Effector CD4-positive, alpha-beta T cell (primary cell): ENCODE measurements at regions not wholly inside any gene's neighbourhood (a gene's known extent, or its start where the extent isn't known, plus 50 kb on each side); places are given as distances from the start of the nearest gene placed in this dataset.
"Not testable (repeated sequence)": the region's sequence is repeated elsewhere in the genome, so short reads cannot be mapped to it uniquely, and the experiment has no call there.

Experiments used
- DNase-seq: peaks from one replicate; pipeline ENCODE4 v3.0.0-alpha.2; 2020

DNA sequence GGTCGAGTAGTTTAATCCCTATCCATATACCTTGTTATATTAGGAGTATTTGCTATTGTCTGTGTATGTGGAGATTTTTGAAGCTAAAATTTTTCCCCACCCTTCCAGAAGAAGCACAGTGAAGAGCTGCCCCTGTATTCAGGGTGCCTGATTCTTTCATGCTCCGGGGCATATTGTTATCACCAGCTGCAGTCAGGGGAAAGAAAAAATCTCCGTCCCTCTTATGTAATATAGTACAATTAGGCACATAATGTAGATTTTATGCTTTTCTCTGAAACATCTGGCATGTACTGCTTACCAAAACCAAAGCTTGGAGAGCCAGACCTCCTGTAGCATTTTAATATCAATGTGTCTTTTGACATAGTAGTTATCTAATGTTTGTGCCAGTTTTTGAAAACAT lies 214.9 kb upstream of the EDNRB start:
- no peak for DNase-seq

DNA sequence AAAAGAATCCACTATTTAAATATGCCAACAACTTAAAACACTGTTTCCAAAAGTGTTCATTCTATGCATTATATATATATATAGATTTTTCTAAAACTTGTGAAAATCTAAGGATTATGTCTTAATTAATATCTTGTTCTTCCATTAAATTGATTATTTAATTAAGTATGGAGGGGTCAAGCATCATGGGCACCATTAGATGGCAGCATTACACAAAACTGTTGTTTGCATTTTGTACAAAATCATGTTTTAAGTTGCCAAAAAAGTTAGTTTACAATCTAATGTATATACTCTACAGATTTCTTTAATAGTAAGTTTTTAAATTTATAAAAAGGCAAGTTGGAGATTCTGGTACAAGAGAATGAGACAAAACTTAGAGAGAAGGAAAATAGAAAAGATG lies 213.2 kb upstream of the EDNRB start:
- DNase-seq: no peak

DNA sequence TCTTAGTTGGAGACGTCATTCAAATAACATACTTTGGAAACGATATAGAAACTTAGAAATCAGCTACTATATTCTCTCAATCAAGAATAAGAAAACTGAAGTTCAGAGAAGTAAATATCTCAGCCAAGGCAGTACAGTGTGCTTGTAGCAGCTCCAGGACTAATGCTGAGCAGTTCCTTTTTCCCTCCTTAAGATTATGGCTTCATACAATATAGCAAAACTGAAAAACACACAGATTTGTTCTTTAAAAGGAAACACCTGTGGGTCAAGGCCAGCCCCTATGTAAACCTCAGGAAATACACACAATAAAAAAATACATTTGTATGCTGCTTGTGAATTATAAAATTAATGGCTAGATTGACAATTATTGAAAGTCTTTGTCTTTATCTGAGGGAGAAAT lies 212.7 kb upstream of the EDNRB start:
- DNase-seq: no peak

DNA sequence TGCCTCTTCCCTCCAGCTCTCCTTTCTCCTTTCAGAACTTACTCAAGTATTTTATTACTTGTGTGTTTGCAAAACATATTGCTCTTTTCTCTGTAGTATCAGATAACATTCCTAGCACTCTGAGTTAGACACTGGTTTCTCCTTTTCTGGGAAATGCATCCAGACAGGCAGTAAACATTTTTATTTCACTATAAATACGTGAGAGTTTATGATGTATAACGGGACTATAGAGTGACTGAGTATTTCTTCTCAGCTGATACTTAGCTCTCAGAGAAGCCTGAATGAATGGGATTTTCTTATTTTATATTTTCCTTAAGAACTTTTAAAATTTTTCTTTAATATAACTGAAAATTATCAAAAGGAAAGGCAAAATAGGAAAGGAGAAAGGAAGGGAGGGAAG lies 211.2 kb upstream of the EDNRB start:
- no peak for DNase-seq

DNA sequence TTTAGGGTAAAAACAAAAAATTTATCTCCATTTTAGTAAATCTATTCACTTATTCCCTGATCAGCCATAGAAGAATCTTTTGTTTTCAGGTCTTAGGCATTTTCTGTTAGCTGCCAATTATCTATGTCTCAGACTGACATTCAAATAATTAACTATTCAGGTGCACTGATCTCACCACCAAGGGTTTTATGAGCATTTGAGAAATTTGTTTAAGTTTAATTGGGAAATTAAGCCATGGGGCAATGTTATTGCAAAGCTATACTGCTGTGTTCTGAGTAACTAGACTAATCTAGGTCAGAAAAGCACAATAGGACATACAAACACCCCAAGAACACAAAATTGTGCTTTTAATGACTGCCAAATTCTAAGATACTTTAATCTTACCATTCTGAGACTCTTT lies 210.7 kb upstream of the EDNRB start:
- DNase-seq: no peak

DNA sequence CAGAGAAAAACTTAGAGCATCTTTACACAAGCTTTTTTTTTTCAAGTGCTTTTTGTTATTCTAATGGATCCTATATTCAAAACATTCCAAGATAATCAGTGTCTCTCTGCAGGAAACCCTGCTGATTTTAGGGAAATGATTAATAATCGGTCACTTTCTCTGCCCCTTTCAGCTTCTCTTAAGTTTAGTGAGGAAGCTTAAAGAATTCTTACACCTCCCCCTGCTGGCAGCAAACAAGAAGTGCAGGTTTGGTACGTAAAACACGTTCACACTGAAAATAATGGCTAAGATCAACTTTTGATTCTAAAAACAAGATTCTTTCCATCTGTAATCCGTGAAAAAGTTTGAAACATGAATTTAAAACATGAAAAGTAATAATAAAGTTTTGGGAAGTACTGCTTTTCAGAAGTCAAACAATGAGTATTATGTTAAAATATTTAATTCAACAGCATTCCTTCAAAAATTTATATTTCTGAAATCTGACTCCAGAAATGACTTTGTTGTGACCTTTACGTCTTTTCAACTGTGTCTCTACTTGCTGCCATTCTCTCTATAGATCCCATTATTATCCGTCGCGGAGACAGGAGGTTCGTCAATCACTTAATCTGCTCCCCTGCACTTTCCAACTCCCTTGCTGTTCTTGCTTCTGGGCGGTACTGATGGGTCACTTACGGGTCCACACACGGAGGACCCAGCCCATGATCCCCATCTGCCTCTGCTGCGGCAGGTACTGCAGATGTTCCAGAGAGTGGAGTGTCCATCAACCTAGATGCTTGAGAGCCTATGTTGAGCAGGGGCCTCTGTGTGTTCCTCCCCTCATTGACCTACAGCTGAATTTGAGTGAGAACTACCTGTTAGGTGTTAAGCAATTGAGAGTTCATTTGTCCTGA lies 203.1 kb upstream of the EDNRB start:
- DNase-seq: peak; percentile 6

DNA sequence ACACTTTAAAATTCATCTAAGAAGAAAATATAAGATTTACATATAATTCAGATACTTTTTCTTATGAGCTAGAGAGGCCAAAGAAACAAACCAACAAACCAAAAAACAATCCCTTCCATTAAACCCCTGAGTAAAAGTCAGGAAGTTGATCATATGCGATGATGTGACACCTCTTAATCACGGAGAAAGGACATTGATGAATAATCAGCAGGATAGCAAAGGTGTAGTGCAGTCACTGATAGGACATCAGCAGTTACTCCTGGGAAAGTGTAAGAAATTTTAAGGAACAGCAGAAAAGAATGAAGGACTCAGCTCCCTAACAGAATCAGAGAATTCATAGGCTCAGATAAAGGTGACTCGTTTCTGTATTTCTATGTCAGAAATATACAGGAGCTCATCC lies 202.4 kb upstream of the EDNRB start:
- DNase-seq: no peak

DNA sequence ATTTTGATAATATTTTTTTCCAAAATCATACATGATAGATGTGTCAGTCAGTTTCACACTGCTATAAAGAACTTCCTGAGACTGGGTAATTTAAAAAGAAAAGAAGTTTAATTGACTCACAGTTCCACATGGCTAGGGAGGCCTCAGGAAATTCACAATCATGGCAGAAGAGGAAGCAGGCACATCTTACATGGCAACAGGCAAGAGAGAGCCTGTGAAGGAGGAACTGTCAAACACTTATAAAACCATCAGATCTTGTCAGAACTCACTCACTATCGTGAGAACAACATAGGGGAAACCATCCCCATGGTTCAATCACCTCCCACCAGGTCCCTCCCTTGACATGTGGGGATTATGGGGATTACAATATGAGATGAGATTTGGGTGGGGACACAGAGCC lies 201.5 kb upstream of the EDNRB start:
- not testable (repeated sequence) for DNase-seq

DNA sequence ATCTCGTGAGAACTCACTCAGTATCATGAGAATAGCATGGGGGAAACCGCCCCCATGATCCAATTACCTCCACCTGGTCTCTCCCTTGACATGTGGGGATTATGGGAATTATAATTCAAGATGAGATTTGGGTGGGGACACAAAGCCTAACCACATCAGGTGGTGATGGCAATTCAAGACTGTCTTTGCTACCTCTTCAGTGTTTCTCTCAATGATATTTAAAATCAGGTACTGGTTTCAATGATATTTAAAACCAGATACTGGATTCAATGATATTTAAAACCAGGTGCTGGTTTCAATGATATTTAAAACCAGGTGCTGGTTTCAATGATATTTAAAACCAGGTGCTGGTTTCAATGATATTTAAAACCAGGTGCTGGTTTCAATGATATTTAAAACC lies 198.4 kb upstream of the EDNRB start:
- not testable (repeated sequence) for DNase-seq

DNA sequence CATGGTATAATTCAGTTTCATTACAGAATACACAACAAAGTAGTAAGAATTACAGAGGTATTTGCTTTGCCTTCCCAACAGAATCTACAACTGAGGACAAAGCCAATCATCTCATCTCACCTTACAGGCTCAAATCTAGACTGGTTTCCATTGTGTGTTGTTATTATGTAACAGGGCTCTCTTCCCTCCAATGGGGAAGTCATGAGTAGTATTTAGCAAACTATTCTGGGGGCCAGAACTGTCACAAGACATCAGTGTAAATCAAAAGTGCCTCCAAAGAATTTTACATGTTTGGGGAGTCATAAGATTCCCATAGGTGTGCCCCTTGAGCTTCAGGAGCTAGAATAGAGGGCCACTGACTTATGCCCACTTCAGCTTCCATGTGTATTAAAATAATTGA lies 187.0 kb upstream of the EDNRB start:
- DNase-seq: no peak

DNA sequence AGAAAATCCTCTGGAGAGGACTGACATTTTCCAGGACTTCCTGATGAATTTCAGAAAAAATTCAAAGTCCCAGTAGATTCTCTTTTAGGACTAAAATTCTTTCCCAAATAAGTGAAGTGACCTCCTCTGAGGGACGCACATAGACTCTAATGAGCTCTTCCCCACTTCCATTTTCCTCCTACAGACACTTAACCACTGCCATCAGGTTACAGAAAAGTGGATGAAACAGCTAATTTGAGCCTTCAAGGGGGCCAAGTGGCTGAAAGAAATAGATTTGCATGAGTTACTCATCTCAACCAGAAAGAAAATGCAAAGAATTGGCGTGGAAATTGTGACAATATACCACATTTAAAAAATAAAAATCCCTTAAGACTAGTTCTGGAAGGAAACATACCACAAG lies 185.3 kb upstream of the EDNRB start:
- no peak for DNase-seq

DNA sequence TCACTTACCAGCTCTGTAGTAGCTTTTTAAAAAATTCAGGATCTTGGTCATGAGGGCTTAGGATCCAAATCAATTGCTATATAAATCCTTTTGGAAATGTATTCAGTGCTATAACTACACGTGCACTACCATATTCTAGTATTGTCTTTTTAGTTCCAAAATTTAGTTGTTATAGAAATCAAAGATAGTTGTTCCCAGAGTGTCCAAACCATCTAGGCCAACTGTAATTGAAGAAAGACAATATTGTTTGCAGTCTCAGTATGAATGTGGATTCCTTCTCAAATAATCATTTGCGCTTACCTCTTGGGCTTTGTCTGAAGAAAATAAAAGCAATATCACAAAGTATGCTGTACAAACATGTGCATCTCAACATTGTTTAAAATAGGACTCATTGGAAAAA lies 184.1 kb upstream of the EDNRB start:
- DNase-seq: no peak

DNA sequence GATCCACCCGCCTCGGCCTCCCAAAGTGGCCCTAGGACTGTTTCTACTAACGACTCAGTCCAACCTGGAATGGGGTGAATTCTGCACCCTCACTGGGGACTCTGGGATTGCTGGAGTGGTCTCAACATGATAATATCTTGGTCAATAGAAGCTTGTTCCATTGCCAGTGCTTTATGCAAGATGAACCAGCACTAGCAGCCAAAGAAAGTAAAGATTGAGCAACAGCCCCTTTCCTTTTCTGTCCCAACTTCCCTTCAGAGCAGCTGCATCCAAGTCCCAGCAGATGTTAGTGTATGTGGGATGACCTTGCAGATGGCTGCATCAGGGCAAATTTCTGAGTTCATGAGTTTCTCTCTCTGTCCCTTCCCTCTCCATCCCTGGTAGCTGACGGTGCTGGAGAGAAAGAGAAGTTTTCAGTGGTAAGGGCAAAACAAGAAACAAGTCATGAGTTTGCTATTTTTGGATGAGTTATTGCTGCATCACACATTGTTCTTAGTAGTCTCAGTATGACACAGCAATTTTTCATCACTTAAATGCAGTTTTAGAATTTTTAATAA lies 183.6 kb upstream of the EDNRB start:
- DNase-seq: no peak

DNA sequence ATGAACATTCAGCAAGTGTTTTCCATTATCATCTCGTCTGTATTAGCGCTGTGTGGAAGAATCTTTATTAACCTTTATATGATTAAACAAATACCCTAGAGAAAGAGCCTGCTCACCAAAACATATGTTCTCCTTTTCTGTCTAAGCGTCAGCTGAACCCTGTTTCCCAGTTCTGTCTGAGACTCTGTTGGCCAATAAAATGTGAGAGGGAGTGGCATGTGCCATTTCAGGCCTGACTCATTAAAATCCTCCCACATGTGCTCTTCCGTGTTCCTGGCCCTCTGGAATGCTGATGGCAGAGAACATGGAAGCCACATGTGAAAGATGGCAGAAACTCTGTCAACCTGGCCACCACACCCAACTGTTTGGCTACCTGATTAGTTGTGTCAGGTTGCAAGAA lies 181.9 kb upstream of the EDNRB start:
- no peak for DNase-seq

DNA sequence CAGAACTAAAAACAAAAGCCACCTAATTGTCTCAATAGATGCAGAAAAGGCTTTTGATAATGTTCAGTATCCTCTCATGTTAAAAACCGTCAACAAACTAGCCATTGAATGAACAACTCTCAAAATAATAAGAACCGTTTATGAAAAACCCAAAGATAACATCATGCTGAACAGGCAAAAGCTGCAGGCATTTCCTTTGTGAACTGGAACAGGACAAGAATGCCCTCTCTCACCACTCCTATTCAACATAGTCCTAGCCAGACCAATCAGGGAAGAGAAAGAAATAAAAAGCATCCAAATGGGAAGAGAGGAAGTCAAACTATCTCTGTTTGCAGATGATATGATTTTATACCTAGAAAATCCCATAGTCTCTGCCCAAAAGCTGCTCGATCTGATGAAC lies 179.6 kb upstream of the EDNRB start:
- DNase-seq: no peak

DNA sequence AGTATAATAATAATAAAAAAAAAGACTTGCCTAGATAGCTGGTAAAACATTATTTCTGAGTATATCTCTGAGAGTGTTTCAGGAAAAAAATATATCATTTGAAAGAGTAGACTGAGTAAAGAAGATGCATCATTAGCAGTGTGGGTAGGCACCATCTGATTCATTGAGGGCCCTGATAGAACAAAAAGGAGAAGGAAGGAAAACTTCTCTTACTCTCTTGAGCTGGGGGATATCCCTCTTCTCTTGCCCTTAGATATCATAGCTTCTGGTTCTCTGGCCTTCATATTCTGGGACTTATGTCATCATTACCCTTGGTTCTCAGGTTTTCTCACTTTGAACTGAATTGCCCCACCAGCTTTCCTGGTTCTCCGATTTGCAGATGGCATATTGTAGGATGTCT lies 177.6 kb upstream of the EDNRB start:
- no peak for DNase-seq

DNA sequence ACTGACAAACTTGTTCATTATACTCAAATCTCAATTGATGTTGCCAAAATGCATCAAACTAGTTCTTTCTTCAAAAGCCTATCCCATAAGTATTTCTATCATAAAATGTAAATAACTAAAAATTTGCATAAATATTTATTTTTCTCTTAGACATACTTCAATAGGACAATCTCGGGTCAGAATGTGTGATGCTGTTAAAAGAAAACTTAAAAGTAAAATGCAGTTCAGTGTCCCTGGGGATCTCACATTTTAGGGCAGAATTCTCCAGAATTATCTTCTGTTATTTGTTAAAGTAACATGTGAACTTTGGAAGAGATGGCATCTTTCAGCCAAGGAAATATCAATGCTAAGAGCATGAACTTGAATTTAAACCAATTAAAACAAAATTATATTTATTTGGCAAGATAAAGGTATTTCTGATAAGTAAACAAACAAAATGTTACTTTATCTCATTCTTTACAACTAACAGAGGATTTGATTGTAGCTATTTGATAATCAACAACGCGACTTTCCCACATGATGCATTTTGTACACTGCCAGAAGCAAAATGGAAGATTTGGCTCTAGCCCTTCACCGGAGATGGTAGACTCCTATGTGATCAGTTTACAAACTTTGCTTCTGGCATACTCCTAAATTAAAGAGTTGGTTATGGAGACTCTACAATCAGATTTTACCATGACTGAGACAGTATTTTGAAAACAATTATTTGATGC lies 169.5 kb upstream of the EDNRB start:
- DNase-seq: no peak

DNA sequence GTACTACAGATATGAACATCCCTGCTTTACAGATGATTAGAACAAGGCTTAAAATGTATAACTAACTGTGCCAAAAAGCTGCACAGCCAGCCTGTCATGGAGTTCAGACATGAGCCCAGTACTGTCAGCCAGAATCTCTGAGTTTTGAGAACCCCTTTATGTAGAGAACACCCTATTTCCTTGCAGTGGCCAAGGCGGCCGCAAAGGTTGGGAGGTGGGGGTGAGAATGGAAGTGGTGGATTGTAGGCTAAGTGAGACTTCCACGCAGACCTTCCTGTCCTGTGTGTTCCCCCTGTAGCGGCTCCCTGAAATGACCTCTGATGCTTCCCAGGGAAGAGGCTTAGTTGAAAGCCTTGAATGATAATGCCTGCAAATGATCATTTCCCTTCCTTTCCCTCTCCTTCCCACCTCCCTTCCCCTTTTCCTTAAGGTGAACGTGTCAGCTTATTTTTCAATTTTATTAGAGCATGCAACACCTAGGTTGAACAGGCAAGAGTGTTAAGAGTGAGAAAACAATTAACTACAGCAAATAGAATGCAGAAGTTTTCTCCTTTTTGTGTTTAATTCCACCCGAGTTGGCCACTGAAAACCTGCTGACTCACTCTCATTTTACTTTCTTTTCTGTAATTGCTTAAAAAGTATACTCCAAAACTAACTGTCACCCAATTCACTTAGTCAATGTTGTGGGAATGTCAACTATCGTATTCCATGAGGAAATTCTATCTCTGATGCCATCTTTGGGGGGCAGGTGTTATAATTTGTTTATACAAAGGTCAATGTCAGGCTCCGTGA lies 167.0 kb upstream of the EDNRB start:
- DNase-seq: no peak

DNA sequence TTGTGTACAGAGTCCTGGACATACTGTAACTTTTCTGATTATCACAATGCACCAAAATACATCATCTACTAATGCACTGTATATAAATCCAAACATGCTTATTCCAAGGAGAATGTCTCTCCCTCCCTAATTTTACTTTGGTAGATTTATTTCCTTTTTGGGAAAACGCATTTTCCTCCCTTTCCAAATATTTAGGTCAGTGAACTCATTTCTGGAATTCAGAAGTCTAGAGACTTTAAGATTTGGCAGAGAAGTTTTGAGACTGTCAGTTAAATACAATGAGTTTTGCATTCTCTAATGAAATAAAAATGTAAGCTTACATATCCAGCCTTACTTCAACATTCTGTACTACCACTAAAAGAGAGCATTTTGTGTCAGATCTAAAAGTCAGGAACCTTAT lies 165.8 kb upstream of the EDNRB start:
- no peak for DNase-seq

DNA sequence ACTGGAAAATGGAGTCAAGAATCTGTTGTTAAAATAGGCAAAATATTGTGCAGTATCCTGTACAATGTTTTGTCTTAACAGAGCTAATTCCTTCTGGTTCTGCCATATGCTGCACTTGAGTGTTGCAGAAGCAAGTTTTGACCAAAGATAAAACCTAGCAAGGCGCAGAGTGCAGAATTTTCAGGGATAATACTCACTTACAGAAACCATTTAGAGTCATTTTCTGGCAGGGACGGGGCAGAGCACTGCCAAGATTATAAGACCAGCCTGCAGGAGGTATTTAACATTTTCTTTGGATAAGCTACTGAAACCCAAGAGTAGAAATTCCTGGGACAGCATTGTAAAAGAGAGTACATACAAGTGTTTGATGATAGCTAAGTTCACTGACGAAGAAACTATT lies 159.5 kb upstream of the EDNRB start:
- DNase-seq: no peak

DNA sequence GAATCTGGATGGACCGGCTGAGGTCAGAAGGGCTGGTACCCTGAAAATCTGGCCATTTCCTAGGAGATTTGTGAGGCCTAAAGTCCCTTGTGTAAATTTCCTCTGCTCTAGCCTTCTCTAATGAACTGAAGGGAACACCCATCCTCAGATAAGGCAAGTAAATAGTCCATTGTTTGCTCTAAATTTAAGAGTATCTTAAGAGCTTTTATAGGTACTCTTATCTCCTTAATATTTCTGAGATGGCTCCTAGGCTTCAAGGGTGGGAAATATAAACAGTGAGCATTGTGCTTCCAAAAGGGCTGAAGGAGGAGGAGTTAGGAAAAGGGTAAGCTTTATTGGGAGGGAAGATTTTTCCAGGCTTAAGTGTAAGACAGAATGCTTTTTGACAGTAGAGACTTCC lies 148.7 kb upstream of the EDNRB start:
- no peak for DNase-seq

DNA sequence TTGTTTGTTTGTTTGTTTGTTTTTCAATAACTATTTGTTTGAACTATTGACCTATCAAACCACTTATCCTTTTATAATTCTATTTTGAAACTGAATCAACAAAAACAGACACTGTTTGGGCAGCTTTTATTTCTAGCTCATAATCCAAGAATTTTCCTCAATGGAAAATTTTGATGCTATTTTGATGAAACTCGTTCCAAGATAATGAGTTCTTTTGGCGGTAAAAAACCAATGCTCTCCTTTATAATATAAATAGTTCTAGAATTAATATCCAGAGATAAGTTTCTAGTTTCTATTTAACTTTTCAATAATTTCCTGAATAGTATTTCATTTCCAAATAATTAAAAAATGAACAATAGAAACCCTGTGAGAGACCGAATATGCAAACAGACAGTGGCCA lies 146.5 kb upstream of the EDNRB start:
- DNase-seq: no peak

DNA sequence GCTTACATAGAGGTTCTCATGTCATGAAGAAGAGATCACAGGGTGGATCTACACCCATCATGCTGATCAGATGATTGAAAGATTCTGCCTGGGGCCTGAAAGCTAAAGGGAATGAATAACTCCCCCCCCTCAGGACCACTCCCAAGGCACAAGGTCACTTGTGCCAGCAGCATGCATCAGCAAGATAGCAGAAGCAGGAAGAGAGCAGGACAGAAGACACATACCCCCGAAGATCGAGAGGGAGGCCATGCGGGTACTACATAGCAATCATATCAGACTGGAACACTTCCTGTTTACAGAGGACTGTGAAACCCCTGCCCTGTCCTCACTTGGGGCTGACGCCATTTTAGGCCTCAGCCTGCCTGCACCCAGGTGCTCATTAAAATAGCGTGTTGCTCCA lies 143.2 kb upstream of the EDNRB start:
- no peak for DNase-seq
